ENCODE measurements at regions not wholly inside any gene's neighbourhood (a gene's known extent, or its start where the extent isn't known, plus 50 kb on each side); places are given as distances from the start of the nearest gene placed in this dataset.

DNA sequence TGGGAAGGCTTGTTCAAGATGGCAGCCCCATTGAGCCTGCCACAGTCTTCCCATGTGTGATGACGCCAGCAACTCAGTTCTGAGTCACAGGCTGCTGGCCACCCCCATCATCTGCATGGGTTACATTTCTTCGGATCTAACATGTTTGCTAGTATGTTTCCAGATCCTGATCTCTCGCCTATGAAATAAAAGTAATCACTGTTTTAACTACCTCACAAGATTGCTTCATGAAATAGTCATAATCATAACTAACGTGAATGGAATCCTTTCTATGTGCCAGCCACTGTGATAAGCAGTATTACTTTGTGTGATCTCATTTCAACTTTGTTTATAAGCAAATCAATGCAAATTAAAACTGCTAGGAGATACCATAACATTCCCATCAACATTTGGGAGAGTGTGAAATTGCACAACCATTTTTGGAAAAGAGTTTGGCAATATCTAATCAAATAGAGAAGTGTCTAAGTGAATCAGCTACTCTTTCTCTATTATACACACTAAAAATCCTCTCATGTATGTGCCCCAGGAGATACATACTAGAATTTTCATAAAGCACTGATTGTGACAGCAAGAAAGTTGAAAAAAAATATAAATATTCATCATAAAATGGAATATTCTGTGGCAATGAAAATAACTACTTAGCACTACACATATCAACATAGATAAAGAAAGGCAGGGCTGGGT, 300.2 kb upstream of the IRX5 start:
- TF ChIP-seq, protein P1, sequence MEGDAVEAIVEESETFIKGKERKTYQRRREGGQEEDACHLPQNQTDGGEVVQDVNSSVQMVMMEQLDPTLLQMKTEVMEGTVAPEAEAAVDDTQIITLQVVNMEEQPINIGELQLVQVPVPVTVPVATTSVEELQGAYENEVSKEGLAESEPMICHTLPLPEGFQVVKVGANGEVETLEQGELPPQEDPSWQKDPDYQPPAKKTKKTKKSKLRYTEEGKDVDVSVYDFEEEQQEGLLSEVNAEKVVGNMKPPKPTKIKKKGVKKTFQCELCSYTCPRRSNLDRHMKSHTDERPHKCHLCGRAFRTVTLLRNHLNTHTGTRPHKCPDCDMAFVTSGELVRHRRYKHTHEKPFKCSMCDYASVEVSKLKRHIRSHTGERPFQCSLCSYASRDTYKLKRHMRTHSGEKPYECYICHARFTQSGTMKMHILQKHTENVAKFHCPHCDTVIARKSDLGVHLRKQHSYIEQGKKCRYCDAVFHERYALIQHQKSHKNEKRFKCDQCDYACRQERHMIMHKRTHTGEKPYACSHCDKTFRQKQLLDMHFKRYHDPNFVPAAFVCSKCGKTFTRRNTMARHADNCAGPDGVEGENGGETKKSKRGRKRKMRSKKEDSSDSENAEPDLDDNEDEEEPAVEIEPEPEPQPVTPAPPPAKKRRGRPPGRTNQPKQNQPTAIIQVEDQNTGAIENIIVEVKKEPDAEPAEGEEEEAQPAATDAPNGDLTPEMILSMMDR (IDR thresholded peaks at IDR 0.05), result no peak
- no peak for TF ChIP-seq POLR2A (IDR thresholded peaks at IDR 0.05)
